Astrocyte of the spinal cord (primary cell): ENCODE measurements at regions not wholly inside any gene's neighbourhood (a gene's known extent, or its start where the extent isn't known, plus 50 kb on each side); places are given as distances from the start of the nearest gene placed in this dataset.

Experiments
- DNase-seq: peaks from one replicate; pipeline ENCODE4 v3.0.0; 2011; ENCODE audit warnings: low read depth, low spot score
- H3K4me3 ChIP-seq: 2 replicates; pipeline ENCODE4 v1.5.1; 2011; ENCODE audit warnings: low read depth, mild to moderate bottlenecking, low read length, moderate library complexity
- CTCF ChIP-seq: IDR thresholded peaks from 2 replicates; pipeline ENCODE4 v1.5.1; 2012; ENCODE audit warnings: low read depth, mild to moderate bottlenecking, low read length, inconsistent platforms
- in situ Hi-C: cut with HindIII; loops from 2 replicates; pipeline ENCODE4 v1.10.0; 2017; ENCODE audit warnings: low sequenced_read_pairs

GRCh38 chr4:124178449-124179021 is 534.0 kb downstream of the ANKRD50 start:
- in situ Hi-C loops = no loop called here
- H3K4me3 ChIP-seq = no peak overlapping the region
- TF ChIP-seq CTCF = no peak
- peak; percentile 63 for DNase-seq

- no peak for DNase-seq
- H3K4me3 ChIP-seq = no peak overlapping the region
- in situ Hi-C loops = no loop called here
- no peak for TF ChIP-seq CTCF
These were observed 532.9 kb downstream of the ANKRD50 start for GRCh38 chr4:124179506-124180186.

- in situ Hi-C loops = no loop called here
- TF ChIP-seq CTCF = no peak
- no peak overlapping the region for H3K4me3 ChIP-seq
- no peak for DNase-seq
These were observed 531.5 kb downstream of the ANKRD50 start for GRCh38 chr4:124181039-124181438.

- TF ChIP-seq CTCF = no peak
- in situ Hi-C loops = no loop called here
- H3K4me3 ChIP-seq = no peak overlapping the region
- DNase-seq = no peak
These were observed 529.3 kb downstream of the ANKRD50 start for GRCh38 chr4:124183231-124183630.

GRCh38 chr4:124183926-124184325 is 528.6 kb downstream of the ANKRD50 start:
- no peak for DNase-seq
- in situ Hi-C loops = no loop called here
- TF ChIP-seq CTCF = no peak
- no peak overlapping the region for H3K4me3 ChIP-seq

- in situ Hi-C loops = no loop called here
- no peak for DNase-seq
- no peak for TF ChIP-seq CTCF
- H3K4me3 ChIP-seq = no peak overlapping the region
These were observed 527.7 kb downstream of the ANKRD50 start for GRCh38 chr4:124184792-124185191.

GRCh38 chr4:124188595-124188994 is 523.9 kb downstream of the ANKRD50 start:
- DNase-seq = no peak
- H3K4me3 ChIP-seq = no peak overlapping the region
- in situ Hi-C loops = no loop called here
- TF ChIP-seq CTCF = no peak
